ENCODE measurements at regions not wholly inside any gene's neighbourhood (a gene's known extent, or its start where the extent isn't known, plus 50 kb on each side); places are given as distances from the start of the nearest gene placed in this dataset.

- no peaks in the 10 kb centered on the region for H3K36me3 ChIP-seq (replicated peaks in 1 of 2; ENCODE audit: insufficient read depth in 1 of 2, low read depth in 2 of 2)
- H3K27ac ChIP-seq: peak overlapping the region; percentile 60 to 73 (median 64)
- H3K9me3 ChIP-seq: no peaks in the 10 kb centered on the region
- no peak overlapping the region for H3K4me3 ChIP-seq
- H3K27me3 ChIP-seq: no peaks in the 10 kb centered on the region
- DNase-seq (peak in 1 of 4 donors; percentile 11), ATAC-seq (peak; percentile 72)
- peaks cover 31% of the 10 kb centered on the region for H3K4me1 ChIP-seq
- TF ChIP-seq CTCF (IDR thresholded peaks at IDR 0.05) (no peak), POLR2A (IDR thresholded peaks at IDR 0.05) (no peak)
- intact Hi-C loops (cut with DNase I): no loop called here
- WGBS, 2 donors: 13 to 15% methylated on average over 8 of the region's 8 CpGs
These were observed 438.2 kb downstream of the MEIS1 start for GRCh38 chr2:66872986-66873754.

GRCh38 chr2:66874411-66874810 is 439.5 kb downstream of the MEIS1 start:
- Histone ChIP-seq H3K4me3 (no peak overlapping the region), H3K4me1 (peaks cover 31% of the 10 kb centered on the region), H3K9me3 (no peaks in the 10 kb centered on the region), H3K27me3 (no peaks in the 10 kb centered on the region), H3K36me3 (replicated peaks in 1 of 2; ENCODE audit: insufficient read depth in 1 of 2, low read depth in 2 of 2) (no peaks in the 10 kb centered on the region), H3K27ac (no peak overlapping the region)
- WGBS, 2 donors: 90 to 96% methylated on average over 2 of the region's 2 CpGs
- no peak for TF ChIP-seq POLR2A (IDR thresholded peaks at IDR 0.05)
- TF ChIP-seq CTCF (IDR thresholded peaks at IDR 0.05): no peak
- DNase-seq: no peak
- intact Hi-C loops (cut with DNase I): no loop called here
- ATAC-seq: no peak

GRCh38 chr2:66875941-66876462 is 441.1 kb downstream of the MEIS1 start:
- Histone ChIP-seq H3K9me3 (no peaks in the 10 kb centered on the region), H3K27ac (no peak overlapping the region), H3K36me3 (replicated peaks in 1 of 2; ENCODE audit: insufficient read depth in 1 of 2, low read depth in 2 of 2) (no peaks in the 10 kb centered on the region), H3K4me3 (no peak overlapping the region), H3K27me3 (no peaks in the 10 kb centered on the region), H3K4me1 (peaks cover 31% of the 10 kb centered on the region)
- ATAC-seq (no peak), DNase-seq (no peak)
- no peak for TF ChIP-seq CTCF (IDR thresholded peaks at IDR 0.05)
- no peak for TF ChIP-seq POLR2A (IDR thresholded peaks at IDR 0.05)
- 55 to 70% methylated on average over 2 of the region's 2 CpGs for WGBS, 2 donors
- intact Hi-C loops (cut with DNase I): no loop called here

- ATAC-seq: no peak
- DNase-seq: no peak
- intact Hi-C loops (cut with DNase I): no loop called here
- no peak overlapping the region for H3K4me3 ChIP-seq
- whole genome bisulfite sequencing, 2 donors: 5 to 8% methylated on average over 2 of the region's 2 CpGs
- H3K36me3 ChIP-seq (replicated peaks in 1 of 2; ENCODE audit: insufficient read depth in 1 of 2, low read depth in 2 of 2): no peaks in the 10 kb centered on the region
- H3K4me1 ChIP-seq: peaks cover 14% of the 10 kb centered on the region
- TF ChIP-seq POLR2A (IDR thresholded peaks at IDR 0.05): no peak
- TF ChIP-seq CTCF (IDR thresholded peaks at IDR 0.05): no peak
- H3K27me3 ChIP-seq: no peaks in the 10 kb centered on the region
- H3K9me3 ChIP-seq: no peaks in the 10 kb centered on the region
- no peak overlapping the region for H3K27ac ChIP-seq
These were observed 451.0 kb downstream of the MEIS1 start for GRCh38 chr2:66885775-66886383.
